Spleen (tissue), 11 donors: ENCODE measurements at regions not wholly inside any gene's neighbourhood (a gene's known extent, or its start where the extent isn't known, plus 50 kb on each side); places are given as distances from the start of the nearest gene placed in this dataset.

ENCODE experiments used
- DNase-seq: peaks from one replicate; pipeline ENCODE4 v3.0.0-alpha.2; 2020
- H3K27ac ChIP-seq, 8 donors: fragments of 200-600 bp; sonication (generic) in 7 of 8; 1 replicate in 4 of 8; 2 replicates in 4 of 8; pipeline versions ENCODE4 v1.5.0 to v1.8.0; 2016 to 2021; ENCODE audit warnings: inconsistent platforms in 4 of 8, mild to moderate bottlenecking in 4 of 8, moderate library complexity in 1 of 8
- H3K27me3 ChIP-seq, 7 donors: fragments of 200-600 bp; sonication (generic) in 6 of 7; replicated peaks in 1 of 7; 1 replicate in 4 of 7; 2 replicates in 3 of 7; pipeline versions ENCODE4 v1.5.0 to v1.8.0; 2016 to 2021; ENCODE audit warnings: inconsistent platforms in 3 of 7, mild to moderate bottlenecking in 1 of 7
- H3K36me3 ChIP-seq, 6 donors: fragments of 200-600 bp; sonication (generic) in 5 of 6; 1 replicate in 4 of 6; 2 replicates in 2 of 6; pipeline versions ENCODE4 v1.5.0 to v1.8.0; 2016 to 2021; ENCODE audit warnings: inconsistent platforms in 2 of 6
- H3K4me1 ChIP-seq, 6 donors: fragments of 200-600 bp; sonication (generic) in 5 of 6; 1 replicate in 3 of 6; 2 replicates in 3 of 6; pipeline versions ENCODE4 v1.5.0 to v1.8.0; 2016 to 2021; ENCODE audit warnings: inconsistent platforms in 3 of 6
- H3K4me3 ChIP-seq, 8 donors: fragments of 200-600 bp; sonication (generic) in 7 of 8; 1 replicate in 4 of 8; 2 replicates in 4 of 8; pipeline versions ENCODE4 v1.5.0 to v1.8.0; 2016 to 2021; ENCODE audit warnings: inconsistent platforms in 4 of 8, mild to moderate bottlenecking in 4 of 8, moderate library complexity in 2 of 8
- H3K9me3 ChIP-seq, 8 donors: fragments of 200-600 bp; sonication (generic) in 7 of 8; 1 replicate in 4 of 8; 2 replicates in 4 of 8; pipeline versions ENCODE4 v1.5.0 to v1.8.0; 2016 to 2021; ENCODE audit warnings: inconsistent platforms in 4 of 8
- CTCF ChIP-seq, 11 experiments: fragments of 200-600 bp in 7 of 11; fragments of 450-650 bp in 4 of 11; sonication (generic) in 4 of 11; IDR thresholded peaks in 8 of 11; conservative IDR thresholded peaks in 3 of 11; 1 replicate in 7 of 11; 2 replicates in 4 of 11; pipeline versions ENCODE4 v1.4.0 to v1.8.0; 2016 to 2021; ENCODE audit warnings: antibody characterized with exemption in 11 of 11, inconsistent platforms in 4 of 11, mild to moderate bottlenecking in 1 of 11
- POLR2A ChIP-seq, 3 donors: fragments of 450-650 bp; IDR thresholded peaks; one replicate each; pipeline ENCODE4 v1.5.1; 2017; ENCODE audit warnings: antibody characterized with exemption in 3 of 3, mild to moderate bottlenecking in 1 of 3
- POLR2AphosphoS5 ChIP-seq, 3 donors: sonication (generic); formaldehyde crosslinking; IDR thresholded peaks; one replicate each; pipeline ENCODE4 v1.5.1; 2017; ENCODE audit warnings: antibody characterized with exemption in 3 of 3
- WGBS, 5 donors: extraction: QIAGEN DNeasy Blood & Tissue Kit in 3 of 5; methylation state at CpG; one replicate each; pipeline versions ENCODE4 v1.1.5 to v1.1.7; 2013 to 2018; 5-methylcytosine and 5-hydroxymethylcytosine counted together
- intact Hi-C: fragments of 100-400 bp; cut with DNase I; formaldehyde crosslinking; loops from one replicate; pipeline ENCODE4 v1.15.0; 2023; ENCODE audit warnings: low total_unique reads
- donor health status: healthy with polysubstance abuse.
- donor health status: DM: no; HTN: no; CAD: no; lungs with moderate emphysema.
- donor health status: DM: no; HTN: no; CAD: no.
- donor health status: Bipolar disorder and iron deficiency.
- donor health status: healthy.
- donor health status: DM: no; HTN: no; CAD: no.
- donor health status: DM: yes; HTN: yes; CAD: no.

GRCh38 chr3:76352051-76352450 is 566.7 kb upstream of the ZNF717 start:
- WGBS, 5 donors: 17 to 36% (median 29%) methylated on average over 1 of the region's 1 CpG
- Histone ChIP-seq H3K27me3 (no peaks in the 10 kb centered on the region), H3K9me3 (peaks cover 0 to 8% (median 0%) of the 10 kb centered on the region in 8 donors), H3K27ac (no peak overlapping the region), H3K4me1 (no peaks in the 10 kb centered on the region), H3K36me3 (no peaks in the 10 kb centered on the region), H3K4me3 (no peak overlapping the region)
- DNase-seq: no peak
- intact Hi-C loops: no loop called here
- TF ChIP-seq POLR2A (IDR thresholded peaks at IDR 0.05): no peak

DNA sequence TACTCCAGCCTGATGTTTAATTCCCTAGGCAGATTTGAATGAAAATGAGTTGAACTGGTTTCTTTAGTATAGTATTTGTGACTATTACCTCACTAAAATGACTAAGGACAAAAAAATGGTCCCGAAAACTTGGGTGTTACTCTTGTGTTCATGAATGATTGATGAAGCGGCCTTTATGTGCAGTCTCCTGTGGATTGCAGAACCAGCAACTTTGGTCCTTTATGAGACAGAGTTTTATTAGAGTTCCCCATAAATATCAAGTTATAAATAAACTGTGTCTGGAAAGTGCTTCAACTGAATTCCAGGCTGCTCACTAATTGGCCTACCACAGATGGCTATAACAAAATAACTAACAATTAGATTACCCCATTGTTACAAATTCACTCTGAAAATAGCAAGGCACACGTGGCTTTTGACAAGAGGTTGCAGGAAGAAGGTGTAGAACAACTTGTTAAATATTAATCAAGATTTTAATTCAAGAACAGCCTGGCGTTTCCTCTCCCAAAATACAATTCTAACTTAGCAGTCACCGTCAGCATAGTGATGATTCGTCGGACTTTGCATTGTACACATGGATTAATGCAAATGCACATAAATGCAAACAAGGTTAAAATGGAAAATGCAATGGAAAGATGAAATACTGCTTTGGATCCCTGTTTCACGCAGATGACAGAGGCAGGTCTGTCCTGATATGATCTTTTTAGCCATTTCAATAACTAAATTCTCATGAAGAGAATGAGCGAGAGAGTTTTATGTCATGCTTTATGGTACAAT is 567.3 kb upstream of the ZNF717 start:
- Histone ChIP-seq H3K9me3 (peaks cover 0 to 8% (median 0%) of the 10 kb centered on the region in 8 donors), H3K4me1 (no peaks in the 10 kb centered on the region), H3K27me3 (no peaks in the 10 kb centered on the region), H3K27ac (no peak overlapping the region), H3K36me3 (no peaks in the 10 kb centered on the region), H3K4me3 (no peak overlapping the region)
- DNase-seq: no peak
- intact Hi-C loops: no loop called here
- WGBS, 5 donors: 79 to 87% (median 80%) methylated on average over 9 of the region's 9 CpGs
- no peak for TF ChIP-seq POLR2AphosphoS5 (IDR thresholded peaks at IDR 0.05)
- TF ChIP-seq CTCF (IDR thresholded peaks at IDR 0.05 in 8 of 11, conservative IDR thresholded peaks at IDR 0.05 in 3 of 11): no peak
- TF ChIP-seq POLR2A (IDR thresholded peaks at IDR 0.05): no peak

GRCh38 chr3:76353683-76354082 is 568.3 kb upstream of the ZNF717 start:
- Histone ChIP-seq H3K36me3 (no peaks in the 10 kb centered on the region), H3K9me3 (no peaks in the 10 kb centered on the region), H3K4me3 (no peak overlapping the region), H3K27ac (no peak overlapping the region), H3K27me3 (no peaks in the 10 kb centered on the region), H3K4me1 (no peaks in the 10 kb centered on the region)
- 58 to 84% (median 67%) methylated on average over 9 of the region's 9 CpGs for WGBS, 5 donors
- TF ChIP-seq POLR2A (IDR thresholded peaks at IDR 0.05) (no peak), POLR2AphosphoS5 (IDR thresholded peaks at IDR 0.05) (no peak), CTCF (IDR thresholded peaks at IDR 0.05 in 8 of 11, conservative IDR thresholded peaks at IDR 0.05 in 3 of 11) (no peak)
- DNase-seq: no peak
- intact Hi-C loops: no loop called here

DNA sequence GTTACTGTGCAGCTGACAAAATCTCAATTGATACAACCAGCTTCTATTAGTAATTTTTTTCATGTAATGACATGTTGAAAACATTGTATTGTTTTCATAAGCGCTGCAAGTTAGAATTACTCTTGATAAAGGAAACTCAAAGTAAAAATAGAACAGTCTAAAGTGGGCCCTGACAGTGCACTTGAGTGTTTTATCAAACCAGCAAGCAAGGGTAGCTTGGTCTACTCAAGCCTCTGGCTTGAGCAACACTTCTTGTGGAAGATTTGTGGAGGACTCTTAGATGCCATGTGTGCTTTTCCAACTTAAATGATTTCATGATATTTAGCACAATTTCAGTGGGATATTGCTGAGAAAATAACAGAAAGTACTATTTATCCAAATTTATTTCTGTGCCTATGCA is 575.7 kb upstream of the ZNF717 start:
- no peak for DNase-seq
- 60 to 91% (median 75%) methylated on average over 1 of the region's 1 CpG for WGBS, 5 donors
- intact Hi-C loops: no loop called here

More for the DNA sequence above, 575.7 kb upstream of the ZNF717 start:
- Histone ChIP-seq H3K4me1 (no peaks in the 10 kb centered on the region), H3K9me3 (peaks cover 0 to 9% (median 0%) of the 10 kb centered on the region in 8 donors), H3K4me3 (no peak overlapping the region), H3K36me3 (no peaks in the 10 kb centered on the region), H3K27ac (no peak overlapping the region), H3K27me3 (no peaks in the 10 kb centered on the region)
- TF ChIP-seq POLR2AphosphoS5 (IDR thresholded peaks at IDR 0.05): no peak
- no peak for TF ChIP-seq CTCF (IDR thresholded peaks at IDR 0.05 in 8 of 11, conservative IDR thresholded peaks at IDR 0.05 in 3 of 11)
- TF ChIP-seq POLR2A (IDR thresholded peaks at IDR 0.05): no peak
